ENCODE measurements at regions not wholly inside any gene's neighbourhood (a gene's known extent, or its start where the extent isn't known, plus 50 kb on each side); places are given as distances from the start of the nearest gene placed in this dataset.

DNA sequence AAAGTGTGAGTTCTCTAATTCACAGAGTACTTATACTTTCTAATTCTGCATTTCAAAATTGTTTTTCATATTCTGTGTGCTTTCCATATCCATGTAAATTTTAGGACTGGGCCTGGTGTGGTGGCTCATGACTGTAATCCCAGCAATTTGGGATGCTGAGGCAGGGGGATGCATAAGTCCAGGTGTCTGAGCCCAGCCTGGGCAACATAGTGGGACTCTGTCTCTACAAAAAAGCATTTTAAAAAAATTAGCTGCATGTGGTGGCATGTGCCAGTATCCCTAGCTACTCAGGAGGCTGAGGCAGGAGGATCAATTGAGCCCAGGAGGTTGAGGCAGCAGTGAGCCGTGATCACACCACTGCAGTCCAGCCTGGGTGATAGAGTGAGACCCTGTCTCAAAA lies 382.6 kb upstream of the AKR1E2 start:
- Histone ChIP-seq H4K8ac (replicated peaks; ENCODE audit: insufficient read length, low read depth, low read length) (no peak overlapping the region), H4K91ac (ENCODE audit: insufficient read length, low read depth, low read length) (no peak overlapping the region), H3K27me3 (ENCODE audit: insufficient read depth, low read length) (no peaks in the 10 kb centered on the region), H3K4me2 (ENCODE audit: insufficient read depth, insufficient read length, low read length) (no peak overlapping the region), H3K18ac (ENCODE audit: insufficient read length, low read depth, low read length) (no peak overlapping the region), H3K9ac (ENCODE audit: extremely low read depth, insufficient read length, low read length) (no peak overlapping the region), H4K20me1 (ENCODE audit: control insufficient read depth, insufficient read depth, insufficient read length) (no peaks in the 10 kb centered on the region), H4K5ac (ENCODE audit: insufficient read length, low read depth, low read length) (no peak overlapping the region), H3K56ac (ENCODE audit: insufficient read length, low read depth, low read length) (no peak overlapping the region), H3K14ac (ENCODE audit: insufficient read depth, low read length) (no peak overlapping the region), H2AFZ (ENCODE audit: low read length) (no peak overlapping the region), H3K79me1 (ENCODE audit: insufficient read depth, low read depth, low read length, poor library complexity, severe bottlenecking) (no peaks in the 10 kb centered on the region), H2BK15ac (ENCODE audit: low read depth, low read length) (no peak overlapping the region), H3T11ph (ENCODE audit: low read length) (no peak overlapping the region), H2BK20ac (ENCODE audit: low read depth, low read length, poor library complexity, severe bottlenecking) (no peak overlapping the region), H3K23me2 (ENCODE audit: insufficient read length, low read depth, low read length, poor library complexity, severe bottlenecking) (no peaks in the 10 kb centered on the region), H2BK5ac (ENCODE audit: insufficient read length, low read length) (no peak overlapping the region), H2BK120ac (ENCODE audit: low read depth, low read length, poor library complexity, severe bottlenecking) (no peak overlapping the region), H3K27ac (ENCODE audit: insufficient read length, low read depth, low read length) (no peak overlapping the region), H3K4me1 (ENCODE audit: insufficient read depth, low read length) (no peaks in the 10 kb centered on the region), H3K9me3 (ENCODE audit: control insufficient read depth, low read depth, low read length) (no peaks in the 10 kb centered on the region), H3K23ac (ENCODE audit: insufficient read length, low read depth, low read length) (no peak overlapping the region), H2AK5ac (ENCODE audit: insufficient read length, low read length) (no peak overlapping the region), H3K79me2 (ENCODE audit: insufficient read depth, low read length) (no peaks in the 10 kb centered on the region), H3K4ac (ENCODE audit: low read depth, low read length) (no peak overlapping the region), H2BK12ac (ENCODE audit: insufficient read length, low read depth, low read length) (no peak overlapping the region)
- DNase-seq, result no peak
- Mint-ChIP-seq H3K4me1 (no peaks in the 10 kb centered on the region), H3K9me3 (peaks cover 9 to 10% of the 10 kb centered on the region in 2 experiments; a peak in 2 of 5 replicates), H3K27ac (no peak overlapping the region), H3K4me3 (no peak overlapping the region), H3K36me3 (ENCODE audit: insufficient read depth in 1 of 3, low read depth in 3 of 3) (peaks cover 0 to 5% (median 0%) of the 10 kb centered on the region in 3 experiments; a peak in 4 of 7 replicates), H3K27me3 (ENCODE audit: low read depth) (no peaks in the 10 kb centered on the region)
- TF ChIP-seq, protein P1, sequence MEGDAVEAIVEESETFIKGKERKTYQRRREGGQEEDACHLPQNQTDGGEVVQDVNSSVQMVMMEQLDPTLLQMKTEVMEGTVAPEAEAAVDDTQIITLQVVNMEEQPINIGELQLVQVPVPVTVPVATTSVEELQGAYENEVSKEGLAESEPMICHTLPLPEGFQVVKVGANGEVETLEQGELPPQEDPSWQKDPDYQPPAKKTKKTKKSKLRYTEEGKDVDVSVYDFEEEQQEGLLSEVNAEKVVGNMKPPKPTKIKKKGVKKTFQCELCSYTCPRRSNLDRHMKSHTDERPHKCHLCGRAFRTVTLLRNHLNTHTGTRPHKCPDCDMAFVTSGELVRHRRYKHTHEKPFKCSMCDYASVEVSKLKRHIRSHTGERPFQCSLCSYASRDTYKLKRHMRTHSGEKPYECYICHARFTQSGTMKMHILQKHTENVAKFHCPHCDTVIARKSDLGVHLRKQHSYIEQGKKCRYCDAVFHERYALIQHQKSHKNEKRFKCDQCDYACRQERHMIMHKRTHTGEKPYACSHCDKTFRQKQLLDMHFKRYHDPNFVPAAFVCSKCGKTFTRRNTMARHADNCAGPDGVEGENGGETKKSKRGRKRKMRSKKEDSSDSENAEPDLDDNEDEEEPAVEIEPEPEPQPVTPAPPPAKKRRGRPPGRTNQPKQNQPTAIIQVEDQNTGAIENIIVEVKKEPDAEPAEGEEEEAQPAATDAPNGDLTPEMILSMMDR (conservative IDR thresholded peaks at IDR 0.05), result no peak
- WGBS (ENCODE audit: extremely low coverage, insufficient read length, low lambda C conversion rate), result no CpG with 5 or more reads among the region's 1 CpG
